ENCODE measurements at regions not wholly inside any gene's neighbourhood (a gene's known extent, or its start where the extent isn't known, plus 50 kb on each side); places are given as distances from the start of the nearest gene placed in this dataset.

DNA sequence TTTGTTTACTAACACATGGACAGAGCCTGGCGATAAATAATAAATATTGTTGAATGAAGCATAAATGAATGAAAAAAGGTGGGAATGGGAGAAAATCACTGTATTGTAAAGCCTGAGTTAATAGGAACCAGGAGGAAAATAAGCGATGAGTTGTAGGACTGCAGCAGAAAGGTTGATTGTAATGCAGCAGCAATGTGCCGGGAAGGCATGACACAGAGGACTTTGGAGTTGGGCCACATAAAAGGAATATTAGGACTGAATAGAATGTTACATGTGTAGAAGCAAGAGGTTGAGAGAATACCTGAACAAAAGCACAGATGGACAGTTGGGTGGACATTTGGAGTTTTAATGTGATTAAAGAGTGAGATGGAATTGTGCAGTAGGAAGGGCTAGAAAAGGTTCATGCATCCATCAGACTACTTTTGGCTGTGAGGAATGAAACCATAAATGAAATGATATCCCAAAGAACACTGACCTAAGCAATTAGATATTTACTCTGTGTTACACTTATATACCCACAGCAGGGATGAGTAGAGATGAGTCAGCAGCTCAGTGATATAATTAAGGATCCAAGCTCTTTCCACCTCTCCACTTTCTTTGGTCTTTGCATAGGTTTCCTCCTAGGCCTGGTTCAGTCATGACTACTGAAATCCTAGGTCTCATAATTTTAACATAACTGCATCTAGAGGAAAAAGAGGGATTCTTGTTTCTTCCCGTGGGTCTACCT lies 55.4 kb downstream of the CCER1 start:
- no peak for DNase-seq (ENCODE audit: low read depth)

DNA sequence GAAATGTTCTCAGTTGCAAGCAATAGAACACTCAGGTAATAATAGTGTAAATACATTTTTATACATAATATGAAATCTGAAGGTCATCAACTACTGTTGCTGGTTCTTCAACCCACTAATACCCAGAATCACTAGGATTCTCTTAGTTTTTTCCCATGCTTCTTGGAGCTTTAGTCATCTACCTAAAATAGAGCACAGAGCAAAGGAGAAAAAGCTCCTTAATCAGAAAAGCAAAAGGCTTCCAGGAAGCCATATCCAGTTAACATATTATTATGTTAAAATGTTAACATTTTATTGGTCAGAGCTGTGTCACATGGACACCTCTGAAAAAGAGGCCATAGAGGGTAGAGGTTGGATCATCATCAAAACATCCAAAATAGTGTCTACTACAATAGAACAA lies 57.0 kb downstream of the CCER1 start:
- no peak for DNase-seq (ENCODE audit: low read depth)

DNA sequence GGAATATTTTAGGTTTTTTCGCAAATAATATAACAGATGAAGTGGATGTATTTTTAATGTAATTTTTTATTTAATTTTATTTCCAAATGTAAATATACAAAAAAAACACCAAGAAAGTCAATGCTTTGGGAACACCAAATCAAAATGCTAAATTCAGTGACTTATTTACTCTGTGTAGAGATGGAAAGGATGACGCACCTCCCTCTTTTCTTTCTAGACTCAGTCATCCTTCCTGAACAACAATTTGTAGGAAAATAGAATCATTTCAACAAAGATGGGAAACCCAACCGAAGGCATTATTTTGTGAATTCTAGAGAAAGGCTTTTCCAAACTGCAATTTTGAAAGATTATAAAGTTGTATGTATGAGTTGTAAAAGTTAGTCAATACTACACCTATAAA lies 57.7 kb downstream of the CCER1 start:
- DNase-seq (ENCODE audit: low read depth): no peak

GRCh38 chr12:90896821-90897220 lies 58.2 kb downstream of the CCER1 start:
- no peak for DNase-seq (ENCODE audit: low read depth)

DNA sequence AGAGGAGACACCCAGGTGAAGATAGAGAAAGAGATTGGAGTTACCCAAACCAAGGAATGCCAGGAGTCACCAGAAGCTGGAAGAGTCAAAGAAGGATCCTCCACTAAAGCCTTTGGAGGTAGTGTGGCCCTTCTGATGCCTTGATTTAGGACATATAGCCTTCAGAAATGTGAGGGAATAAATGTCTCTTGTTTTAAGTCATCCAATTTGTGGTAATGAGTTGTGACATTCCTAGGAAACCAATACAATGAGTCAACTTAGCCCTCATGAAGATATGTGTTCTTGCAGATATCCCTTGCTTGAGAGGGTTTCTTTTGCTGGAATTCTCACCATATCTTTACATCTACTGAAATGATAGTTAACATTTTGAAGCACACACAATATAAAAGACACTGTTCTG lies 58.8 kb downstream of the CCER1 start:
- peak; percentile 88 for DNase-seq (ENCODE audit: low read depth)

- no peak for DNase-seq (ENCODE audit: low read depth)
Measured at GRCh38 chr12:90888316-90888715, 66.7 kb downstream of the CCER1 start.

DNA sequence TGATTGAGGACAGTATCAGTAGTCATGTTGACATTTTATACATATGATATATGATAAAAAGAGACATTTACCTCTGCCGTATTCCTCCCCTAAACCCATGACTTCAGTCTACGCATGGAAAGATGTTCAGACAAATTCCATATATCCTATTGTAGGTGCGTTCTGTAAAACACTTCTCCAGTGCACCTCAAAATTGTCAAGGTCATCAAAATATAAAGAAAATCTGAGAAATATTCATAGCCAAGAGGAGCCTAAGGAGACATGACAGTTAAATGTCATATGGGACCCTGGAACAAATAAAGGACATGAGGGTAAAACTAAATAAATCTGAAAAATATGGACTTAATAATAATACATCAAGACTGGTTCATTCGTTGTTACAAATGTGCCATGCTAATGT lies 71.5 kb downstream of the CCER1 start:
- DNase-seq (ENCODE audit: low read depth): no peak

DNA sequence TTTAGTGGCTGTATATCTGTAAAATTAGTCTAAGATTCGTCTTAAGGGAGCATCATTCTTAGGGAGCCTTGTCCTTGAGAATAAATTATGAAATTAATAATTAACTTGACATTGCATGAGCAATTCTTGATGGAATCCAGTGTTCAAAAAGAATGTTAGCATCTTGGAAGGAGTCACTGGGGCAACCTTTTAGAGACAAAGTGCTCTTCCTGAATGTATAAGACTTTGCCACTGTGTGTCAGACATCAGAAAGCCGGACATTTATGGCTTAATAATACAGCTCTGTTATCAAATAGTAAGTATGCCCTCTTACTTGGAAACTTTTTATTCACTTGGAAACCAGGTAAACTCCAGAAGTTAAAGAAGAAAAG lies 83.3 kb downstream of the CCER1 start:
- DNase-seq (ENCODE audit: low read depth): no peak

GRCh38 chr12:90870971-90871725 lies 83.8 kb downstream of the CCER1 start:
- DNase-seq (ENCODE audit: low read depth): no peak

DNA sequence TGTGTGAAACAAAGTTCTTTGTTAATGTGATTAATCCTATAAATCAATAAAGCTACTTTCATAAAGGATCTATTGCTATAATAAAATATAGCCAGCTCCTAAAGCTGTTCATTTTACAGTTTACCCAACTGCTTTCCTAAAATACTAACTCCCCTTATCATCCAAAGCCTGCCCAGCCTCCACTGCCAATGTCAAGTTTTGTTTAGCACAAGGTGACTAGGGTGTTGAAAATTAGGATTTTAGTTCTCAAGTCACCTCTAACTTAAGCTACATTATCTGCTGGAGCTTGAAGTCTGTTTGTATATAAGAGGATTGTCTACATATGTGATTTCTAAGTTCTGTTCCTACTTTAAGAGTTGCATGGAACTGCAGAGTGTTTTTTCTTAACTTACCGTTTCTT lies 86.3 kb downstream of the CCER1 start:
- no peak for DNase-seq (ENCODE audit: low read depth)

- DNase-seq (ENCODE audit: low read depth): no peak
Measured at GRCh38 chr12:90859591-90859990, 95.4 kb downstream of the CCER1 start.

DNA sequence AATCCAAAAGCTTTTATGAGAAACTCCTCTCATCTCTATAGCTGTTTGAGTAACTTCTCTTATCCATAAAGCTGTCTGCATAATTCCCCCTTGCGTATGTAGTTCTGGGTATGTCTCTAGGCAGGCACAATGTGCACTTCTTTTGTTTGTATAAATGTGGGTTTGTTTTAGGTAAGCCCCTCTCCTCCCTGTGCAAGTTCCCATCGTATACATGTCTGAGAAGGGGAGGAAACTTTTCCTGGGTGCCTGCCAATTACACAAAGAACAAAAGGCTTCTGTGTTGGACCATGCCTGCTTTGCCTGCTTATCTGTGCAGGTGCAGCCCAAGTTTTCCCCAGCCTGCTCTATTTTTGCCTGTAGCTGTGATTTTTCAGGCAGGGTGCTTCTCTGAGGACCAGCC lies 96.7 kb downstream of the CCER1 start:
- no peak for DNase-seq (ENCODE audit: low read depth)

GRCh38 chr12:90855534-90855933 lies 99.4 kb downstream of the CCER1 start:
- no peak for DNase-seq (ENCODE audit: low read depth)

DNA sequence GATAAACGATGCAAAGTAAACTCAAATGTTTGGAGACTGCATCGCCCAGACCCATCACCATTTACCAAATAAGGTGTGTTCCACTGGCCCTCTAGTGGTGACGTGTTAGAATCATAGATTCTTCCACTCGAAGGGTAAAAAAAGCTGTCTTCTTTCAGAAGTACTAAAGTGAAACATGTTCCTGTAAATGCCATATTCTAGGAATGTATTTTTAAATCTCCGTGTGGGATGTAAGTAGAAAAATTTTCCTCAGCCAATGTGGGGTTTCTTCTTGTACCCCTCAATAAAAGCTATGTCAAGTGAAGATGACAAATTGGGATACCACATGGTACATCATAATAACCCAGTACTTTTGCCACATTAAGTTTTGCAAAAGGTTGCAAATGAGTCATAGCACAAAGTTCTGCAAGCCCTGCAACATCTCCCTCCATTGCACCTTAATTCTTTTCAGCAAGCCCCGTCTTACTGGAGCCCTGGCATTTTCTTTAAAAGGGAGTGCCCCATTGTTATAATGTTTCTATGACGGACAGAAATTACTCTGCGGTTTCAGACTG lies 100.8 kb downstream of the CCER1 start:
- DNase-seq (ENCODE audit: low read depth): no peak

DNA sequence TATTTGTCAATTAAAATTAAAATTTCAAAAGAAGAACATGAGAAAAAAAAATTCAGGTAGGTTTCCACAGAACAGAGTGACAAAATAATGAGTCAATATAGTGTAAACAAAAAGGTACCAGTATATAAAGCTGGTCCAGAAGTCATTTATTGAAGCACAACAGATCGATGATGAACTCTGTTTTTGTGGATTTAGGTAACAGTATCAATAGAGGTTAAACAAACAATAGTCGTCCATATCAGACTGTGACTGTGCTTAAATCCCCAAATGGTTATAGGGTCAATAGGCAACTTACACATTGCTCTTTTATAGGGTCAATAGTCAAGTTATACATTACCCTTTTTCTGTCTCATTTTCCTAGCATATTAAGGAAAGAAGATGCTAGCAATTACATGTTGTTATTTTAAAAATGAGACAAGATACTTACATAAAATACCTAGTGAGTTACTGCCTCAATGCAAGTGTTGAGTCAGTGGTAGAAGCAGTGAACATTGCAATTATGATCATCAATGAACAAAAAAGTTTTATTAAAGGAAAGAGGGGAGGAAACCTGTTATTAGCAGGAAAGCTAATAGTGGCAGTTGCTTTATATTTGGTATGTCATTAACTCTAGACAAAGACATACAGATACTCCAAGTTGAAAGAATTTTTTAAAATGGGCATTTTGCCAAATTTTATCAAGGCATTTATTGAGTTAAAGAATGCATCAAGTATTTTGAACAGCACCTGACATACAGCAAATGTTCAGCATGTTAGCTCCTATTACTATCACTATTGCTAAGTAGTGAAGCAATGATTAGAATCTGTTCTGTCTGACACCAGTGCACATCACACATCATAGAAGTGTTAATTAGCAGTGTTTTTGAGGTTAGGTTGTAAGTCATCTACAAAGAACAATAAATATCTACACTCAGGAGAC lies 102.9 kb downstream of the CCER1 start:
- DNase-seq (ENCODE audit: low read depth): no peak

GRCh38 chr12:90842477-90842876 lies 112.5 kb downstream of the CCER1 start:
- DNase-seq (ENCODE audit: low read depth): no peak

DNA sequence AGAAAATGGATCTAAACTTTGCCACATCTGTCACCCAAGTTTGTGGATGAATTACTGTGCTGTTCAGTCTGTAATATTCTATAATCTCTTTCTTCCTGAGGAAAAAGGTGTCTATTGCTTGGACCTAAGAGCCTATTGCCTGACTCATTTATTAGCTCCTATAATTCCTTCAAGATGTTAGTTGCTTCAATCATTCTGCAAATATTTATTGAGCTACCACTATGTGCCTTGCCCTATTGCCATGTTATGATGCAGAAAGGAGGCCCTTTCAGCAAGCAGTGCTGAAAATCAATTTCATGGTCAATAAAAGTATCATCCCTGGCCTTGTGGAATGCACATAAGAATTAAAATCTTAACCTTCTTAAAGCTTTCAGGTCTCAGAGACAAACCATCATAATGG lies 113.6 kb downstream of the CCER1 start:
- DNase-seq (ENCODE audit: low read depth): no peak

DNA sequence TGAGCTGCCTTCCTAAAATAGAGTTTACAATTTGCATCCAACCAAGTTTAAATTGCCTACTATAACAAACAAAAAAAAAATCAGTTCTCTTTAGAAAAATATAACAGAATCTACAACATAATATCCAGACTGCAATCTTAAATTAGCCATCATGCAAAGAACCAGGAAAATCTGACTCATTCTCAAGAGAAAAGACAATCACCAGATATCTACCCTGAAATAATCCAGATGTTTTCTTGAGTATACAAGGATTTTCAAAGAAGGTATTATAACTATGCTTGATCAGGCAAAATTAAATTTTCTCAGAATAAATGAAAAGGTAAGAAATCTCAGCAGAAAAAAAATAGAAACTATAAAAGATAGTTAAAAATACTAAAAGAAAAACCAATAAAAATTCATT lies 115.6 kb downstream of the CCER1 start:
- no peak for DNase-seq (ENCODE audit: low read depth)

DNA sequence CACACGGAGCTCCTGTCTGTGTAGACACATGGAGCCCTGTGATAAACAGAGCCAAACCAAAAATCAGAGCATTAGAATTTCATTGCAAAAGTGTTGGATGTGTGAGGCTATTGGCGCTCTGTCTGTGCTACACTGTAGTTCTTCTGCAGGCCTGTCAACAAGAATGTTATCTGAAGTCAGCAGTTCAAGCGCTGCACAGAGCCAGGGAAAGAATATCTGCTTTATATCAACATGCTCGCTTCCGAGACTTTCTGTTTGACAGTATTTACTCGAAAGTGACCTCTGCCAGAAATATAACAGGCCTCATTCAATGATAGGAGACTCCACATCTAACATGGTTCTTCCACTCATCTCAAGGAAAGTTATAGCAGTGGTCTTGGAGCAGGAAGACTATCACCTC lies 118.3 kb downstream of the CCER1 start:
- no peak for DNase-seq (ENCODE audit: low read depth)

- DNase-seq (ENCODE audit: low read depth): no peak
Measured at GRCh38 chr12:90833228-90833627, 121.7 kb downstream of the CCER1 start.

DNA sequence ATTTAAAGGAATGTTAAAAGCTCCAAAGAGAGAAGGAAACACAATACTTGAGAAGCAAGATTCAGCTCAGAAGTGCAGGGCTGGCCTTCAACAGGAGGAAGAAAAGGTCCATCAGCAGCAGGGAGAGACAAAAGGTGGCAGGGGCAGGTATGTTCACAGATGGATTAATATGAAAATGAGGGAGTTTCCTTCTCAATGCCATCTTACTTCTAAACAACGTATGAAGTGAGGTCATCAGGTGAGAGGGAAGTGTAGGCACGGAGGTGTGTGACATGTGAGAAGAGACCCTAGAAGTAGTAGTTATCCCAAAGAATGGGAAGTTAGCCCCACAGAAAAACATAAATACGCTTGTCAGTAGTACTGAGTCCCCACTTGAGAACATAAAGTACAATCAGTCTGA lies 122.5 kb downstream of the CCER1 start:
- DNase-seq (ENCODE audit: low read depth): no peak

- DNase-seq (ENCODE audit: low read depth): no peak
Measured at GRCh38 chr12:90831712-90832111, 123.3 kb downstream of the CCER1 start.

DNA sequence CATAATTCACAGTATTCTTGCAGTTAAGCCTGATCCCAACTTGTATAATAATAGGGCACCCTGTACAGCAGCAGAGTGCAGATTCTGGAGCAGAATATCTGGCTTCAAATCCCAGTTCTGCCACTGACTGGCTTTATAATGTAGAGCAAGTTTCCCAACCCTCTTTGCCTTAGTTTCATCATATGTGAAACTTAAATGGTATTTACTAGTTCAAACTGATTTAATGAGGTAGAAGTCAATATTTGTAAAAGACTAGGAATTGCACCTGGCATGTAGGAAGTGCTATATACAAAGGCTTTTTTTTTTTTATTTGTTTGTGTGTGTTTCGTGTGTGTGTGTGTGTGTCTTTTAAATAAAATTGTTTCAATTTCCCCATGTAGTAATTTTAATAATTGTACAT lies 125.9 kb downstream of the CCER1 start:
- no peak for DNase-seq (ENCODE audit: low read depth)

Measured in non-pigmented ciliary epithelial cell (primary cell).